ENCODE measurements at regions not wholly inside any gene's neighbourhood (a gene's known extent, or its start where the extent isn't known, plus 50 kb on each side); places are given as distances from the start of the nearest gene placed in this dataset.
"Not testable (repeated sequence)": the region's sequence is repeated elsewhere in the genome, so short reads cannot be mapped to it uniquely, and the experiment has no call there.

DNA sequence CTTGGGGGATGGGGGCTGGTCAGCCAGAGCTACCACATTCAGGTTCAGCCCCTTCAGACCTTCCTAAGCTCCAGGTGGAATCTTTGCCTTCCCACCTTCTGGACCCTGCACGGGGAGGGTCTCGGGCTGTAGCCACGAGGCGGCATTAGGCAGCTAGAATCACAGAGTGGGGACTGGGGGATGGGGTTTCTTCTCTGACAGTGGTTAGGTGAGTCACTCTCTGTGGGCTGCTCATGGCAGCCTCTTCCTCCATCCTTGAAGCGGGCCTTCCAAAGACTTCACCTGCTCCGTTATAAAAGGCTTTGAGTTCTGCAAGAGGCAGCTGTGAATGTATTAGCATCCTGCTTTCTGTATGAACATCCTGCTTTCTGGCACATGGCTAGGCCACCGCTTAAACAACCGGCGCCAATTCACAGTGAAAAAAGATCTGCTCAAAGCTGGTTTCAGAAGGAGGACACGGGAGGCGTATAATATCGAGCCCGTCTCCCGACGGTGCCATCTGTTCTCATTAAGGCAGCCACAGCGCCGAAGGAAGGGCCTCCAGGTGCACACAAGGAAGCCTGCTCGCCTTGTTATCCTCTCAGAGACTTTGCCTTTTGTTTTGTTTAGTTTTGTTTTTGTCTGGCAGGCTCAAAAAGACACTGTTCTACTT is 74.3 kb upstream of the IGFBP7 start:
- H3K36me3 Mint-ChIP-seq (ENCODE audit: low read depth) = no peaks in the 10 kb centered on the region
- no peak overlapping the region for H3K4me3 Mint-ChIP-seq
- H3K27me3 Mint-ChIP-seq = no peaks in the 10 kb centered on the region
- H3K27ac Mint-ChIP-seq = no peak overlapping the region
- H3K9me3 Mint-ChIP-seq = no peaks in the 10 kb centered on the region
- H3K4me1 Mint-ChIP-seq (ENCODE audit: low read depth) = no peaks in the 10 kb centered on the region

DNA sequence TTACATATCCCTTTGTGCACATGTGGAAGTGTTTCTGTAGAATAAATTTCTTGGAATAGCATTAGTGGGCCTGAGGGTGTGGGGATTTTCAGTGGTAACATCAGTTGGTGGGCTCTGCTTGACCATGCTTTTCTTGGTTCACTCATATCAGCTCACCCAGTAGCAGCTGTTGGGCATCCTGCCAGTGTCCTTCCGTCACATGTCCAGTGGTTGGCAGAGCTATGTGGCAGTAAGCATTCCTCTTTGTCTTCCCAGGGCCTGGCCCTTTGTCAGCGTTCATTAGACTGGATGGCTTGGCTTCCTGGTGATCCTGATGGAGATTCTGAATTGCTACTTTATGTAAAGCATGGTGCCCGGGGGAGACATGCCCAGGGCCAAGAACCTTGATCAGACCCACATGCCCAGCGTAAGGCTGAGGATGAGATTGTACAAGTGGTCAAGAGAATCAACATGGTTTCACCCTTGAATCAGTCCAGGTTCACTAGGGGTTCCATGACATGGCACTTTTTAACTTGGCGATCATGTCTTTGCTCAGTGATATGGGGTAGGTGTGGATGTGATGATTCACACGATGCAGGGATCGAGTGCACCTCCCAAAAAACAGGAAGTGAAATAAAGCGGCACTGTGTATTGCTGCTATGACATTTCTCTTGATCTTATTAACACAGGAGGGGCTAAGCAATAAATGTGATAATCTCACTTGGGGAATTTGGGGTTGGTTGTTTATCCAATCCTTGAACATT is 72.1 kb upstream of the IGFBP7 start:
- Mint-ChIP-seq H3K4me1 (ENCODE audit: low read depth) (no peaks in the 10 kb centered on the region), H3K27ac (no peak overlapping the region), H3K36me3 (ENCODE audit: low read depth) (no peaks in the 10 kb centered on the region), H3K9me3 (no peaks in the 10 kb centered on the region), H3K27me3 (no peaks in the 10 kb centered on the region), H3K4me3 (no peak overlapping the region)

DNA sequence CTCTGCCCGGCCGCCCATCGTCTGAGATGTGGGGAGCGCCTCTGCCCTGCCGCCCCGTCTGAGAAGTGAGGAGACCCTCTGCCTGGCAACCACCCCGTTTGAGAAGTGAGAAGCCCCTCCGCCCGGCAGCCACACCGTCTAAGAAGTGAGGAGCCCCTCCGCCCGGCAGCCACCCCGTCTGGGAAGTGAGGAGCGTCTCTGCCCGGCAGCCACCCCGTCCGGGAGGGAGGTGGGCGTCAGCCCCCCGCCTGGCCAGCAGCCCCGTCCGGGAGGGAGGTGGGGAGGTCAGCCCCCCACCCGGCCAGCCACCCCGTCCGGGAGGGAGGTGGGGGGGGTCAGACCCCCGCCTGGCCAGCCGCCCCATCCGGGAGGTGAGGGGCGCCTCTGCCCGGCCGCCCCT is 63.0 kb upstream of the IGFBP7 start:
- H3K27me3 Mint-ChIP-seq; H3K4me1 Mint-ChIP-seq (ENCODE audit: low read depth); H3K27ac Mint-ChIP-seq; H3K9me3 Mint-ChIP-seq; H3K36me3 Mint-ChIP-seq (ENCODE audit: low read depth); H3K4me3 Mint-ChIP-seq: not testable (repeated sequence)

DNA sequence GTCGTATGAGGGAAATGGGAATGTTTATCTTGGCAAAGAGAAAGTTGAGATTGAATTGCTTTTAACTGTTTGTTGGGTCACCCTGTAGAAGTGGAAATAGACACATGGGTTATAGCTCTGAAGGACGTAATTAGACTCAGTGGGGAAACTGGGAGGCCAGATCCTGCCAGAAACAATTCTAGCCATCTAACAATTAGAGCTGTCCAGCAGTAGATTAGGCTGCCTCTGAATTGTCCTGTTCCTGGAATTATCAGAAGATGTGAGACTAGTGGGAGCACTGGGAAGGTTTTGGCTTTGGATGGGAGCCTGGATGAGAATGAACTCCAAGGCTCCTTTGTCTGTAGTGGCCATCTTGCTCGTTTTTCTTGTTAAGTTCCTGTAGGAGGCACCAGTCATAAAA is 61.9 kb upstream of the IGFBP7 start:
- H3K4me3 Mint-ChIP-seq = no peak overlapping the region
- peaks cover 3% of the 10 kb centered on the region for H3K27me3 Mint-ChIP-seq
- no peaks in the 10 kb centered on the region for H3K9me3 Mint-ChIP-seq
- H3K36me3 Mint-ChIP-seq (ENCODE audit: low read depth) = no peaks in the 10 kb centered on the region
- H3K27ac Mint-ChIP-seq = no peak overlapping the region
- no peaks in the 10 kb centered on the region for H3K4me1 Mint-ChIP-seq (ENCODE audit: low read depth)

DNA sequence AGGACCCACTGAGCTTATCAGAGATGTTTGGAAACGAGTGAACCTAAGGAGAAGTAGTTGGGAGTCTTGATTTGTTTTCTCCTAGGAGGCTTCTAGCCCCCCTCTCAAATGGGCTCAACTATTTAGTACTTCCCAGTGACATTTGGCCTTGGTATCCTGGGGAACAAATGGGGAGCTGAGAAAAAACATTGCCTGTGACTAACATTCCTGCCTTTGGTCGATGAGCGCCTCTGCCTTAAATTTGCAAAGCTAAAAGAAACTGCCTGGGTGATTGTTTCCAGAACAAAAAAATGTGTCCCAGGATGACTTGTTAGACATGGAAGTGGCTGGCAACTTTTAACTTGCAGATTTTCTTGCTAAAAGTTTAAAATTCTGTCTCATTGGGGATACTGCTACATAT is 58.8 kb upstream of the IGFBP7 start:
- Mint-ChIP-seq H3K27ac (no peak overlapping the region), H3K4me3 (no peak overlapping the region), H3K9me3 (no peaks in the 10 kb centered on the region), H3K4me1 (ENCODE audit: low read depth) (peaks cover 5% of the 10 kb centered on the region), H3K36me3 (ENCODE audit: low read depth) (no peaks in the 10 kb centered on the region), H3K27me3 (peaks cover 25% of the 10 kb centered on the region)

DNA sequence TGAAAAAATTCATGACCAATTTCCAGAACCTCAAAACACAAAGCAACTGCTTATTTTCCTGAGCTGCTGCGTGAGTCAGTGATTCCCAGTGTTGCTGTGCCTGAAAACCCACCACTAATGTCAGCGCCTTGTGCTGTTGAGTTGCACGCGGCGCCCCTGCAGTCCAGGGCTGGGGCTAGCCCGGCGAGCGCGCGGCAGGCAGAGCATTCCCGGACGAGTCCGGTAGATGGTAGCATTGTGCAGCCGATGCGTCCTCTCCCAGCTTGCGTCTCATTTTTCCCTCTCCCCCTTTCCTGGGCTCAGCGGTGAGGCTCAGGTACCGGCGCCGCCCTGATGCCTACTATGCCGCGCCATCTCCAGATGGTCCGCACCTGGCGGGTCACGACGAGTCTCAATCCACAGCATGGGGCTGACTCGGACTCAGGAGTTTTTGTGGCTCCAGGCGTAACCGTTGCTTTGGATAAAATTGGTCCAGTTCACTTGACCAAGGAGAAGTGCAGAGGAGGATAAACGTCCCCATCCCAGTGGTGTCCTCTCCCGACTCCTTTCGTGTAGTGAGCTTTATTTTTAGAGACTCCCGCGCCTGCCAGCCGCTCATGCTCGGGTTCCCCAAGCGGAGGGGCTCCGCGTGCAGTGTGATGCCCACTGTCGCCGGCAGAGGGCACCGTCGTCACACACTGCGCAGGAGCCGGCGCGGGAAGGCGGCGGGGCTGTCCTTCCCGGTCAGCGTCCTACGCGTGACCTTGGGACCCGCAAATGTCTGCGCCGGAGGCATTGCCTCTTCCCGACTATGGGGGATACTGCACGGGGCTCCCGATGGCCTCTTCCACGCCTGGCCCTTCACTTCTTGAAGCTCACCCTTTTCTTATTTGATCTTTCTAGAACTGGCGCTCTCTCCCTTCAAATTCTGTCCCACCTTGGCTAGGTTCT is 53.6 kb upstream of the IGFBP7 start:
- peaks cover 12% of the 10 kb centered on the region for H3K4me1 Mint-ChIP-seq (ENCODE audit: low read depth)
- no peak overlapping the region for H3K27ac Mint-ChIP-seq
- no peaks in the 10 kb centered on the region for H3K9me3 Mint-ChIP-seq
- peak overlapping the region; percentile 74 for H3K4me3 Mint-ChIP-seq
- no peaks in the 10 kb centered on the region for H3K36me3 Mint-ChIP-seq (ENCODE audit: low read depth)
- peaks cover 25% of the 10 kb centered on the region for H3K27me3 Mint-ChIP-seq

DNA sequence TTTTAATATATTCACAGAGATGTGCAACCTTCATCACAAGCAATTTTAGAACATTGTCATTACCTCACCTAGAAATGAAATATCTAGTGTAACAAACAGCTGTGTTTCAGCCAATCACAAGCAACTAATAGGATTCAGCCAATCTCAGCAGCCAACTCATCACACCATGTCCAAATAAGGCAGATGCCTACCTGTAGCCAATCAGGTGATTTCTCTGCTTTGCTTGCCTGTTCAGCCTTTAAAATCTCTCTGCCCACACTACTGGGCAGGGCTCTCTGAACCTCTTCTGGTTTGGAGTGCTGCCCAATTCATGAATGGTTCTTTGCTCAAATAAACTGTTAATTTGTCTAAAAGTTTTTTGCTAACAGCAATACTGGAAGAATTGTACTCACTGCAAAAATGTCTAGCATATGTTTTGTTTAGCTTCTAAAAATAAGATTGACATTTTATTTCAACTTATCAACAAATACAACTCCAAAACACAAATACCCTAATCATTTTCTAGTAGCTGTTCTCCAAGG is 52.4 kb upstream of the IGFBP7 start:
- Mint-ChIP-seq H3K27ac (no peak overlapping the region), H3K4me1 (ENCODE audit: low read depth) (peaks cover 12% of the 10 kb centered on the region), H3K9me3 (no peaks in the 10 kb centered on the region), H3K36me3 (ENCODE audit: low read depth) (no peaks in the 10 kb centered on the region), H3K27me3 (peaks cover 25% of the 10 kb centered on the region), H3K4me3 (no peak overlapping the region)
